ENCODE measurements at regions not wholly inside any gene's neighbourhood (a gene's known extent, or its start where the extent isn't known, plus 50 kb on each side); places are given as distances from the start of the nearest gene placed in this dataset.

- Histone ChIP-seq H3K4me1 (no peaks in the 10 kb centered on the region), H3K9me3 (replicated peaks in 1 of 11) (peaks cover 0 to 6% (median 0%) of the 10 kb centered on the region in 11 experiments; a peak in 2 of 22 replicates), H3K9ac (no peak overlapping the region), H3K27me3 (no peaks in the 10 kb centered on the region), H3K27ac (no peak overlapping the region), H3K4me3 (no peak overlapping the region), H4K20me1 (no peaks in the 10 kb centered on the region), H3K36me3 (no peaks in the 10 kb centered on the region), H3K4me2 (no peak overlapping the region)
- TF ChIP-seq Cebpa-rat (IDR thresholded peaks at IDR 0.05) = no peak
These were observed 1317.0 kb upstream of the ACO1 start for GRCh38 chr9:31067418-31067817.

GRCh38 chr9:31071606-31072286 lies 1312.7 kb upstream of the ACO1 start:
- no peaks in the 10 kb centered on the region for H3K27me3 ChIP-seq
- no peak overlapping the region for H3K9ac ChIP-seq
- no peaks in the 10 kb centered on the region for H3K4me1 ChIP-seq
- H3K4me2 ChIP-seq = no peak overlapping the region
- no peak overlapping the region for H3K27ac ChIP-seq
- TF ChIP-seq Cebpa-rat (IDR thresholded peaks at IDR 0.05) = no peak
- no peaks in the 10 kb centered on the region for H4K20me1 ChIP-seq
- H3K4me3 ChIP-seq = no peak overlapping the region
- peaks cover 0 to 6% (median 0%) of the 10 kb centered on the region in 11 experiments; a peak in 2 of 22 replicates for H3K9me3 ChIP-seq (replicated peaks in 1 of 11)
- no peaks in the 10 kb centered on the region for H3K36me3 ChIP-seq

DNA sequence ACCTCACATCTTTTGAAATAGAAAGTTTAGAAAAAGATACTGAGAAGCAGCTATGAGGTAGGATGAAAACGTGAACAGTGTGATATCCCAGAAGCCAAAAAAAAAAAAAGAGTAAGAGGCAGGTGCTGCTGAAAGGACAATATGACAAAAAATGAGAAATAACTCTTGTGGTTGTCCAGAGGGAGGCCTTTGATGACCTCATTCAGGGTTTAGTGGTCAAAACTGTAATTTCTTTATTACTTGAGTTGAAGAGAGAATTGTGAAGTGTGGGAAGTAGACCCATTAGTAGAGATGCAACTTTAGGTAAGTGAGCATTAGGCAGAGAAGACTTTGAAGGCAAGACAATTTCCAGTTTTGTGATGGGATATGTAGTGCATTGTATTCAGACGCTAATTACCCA lies 1306.3 kb upstream of the ACO1 start:
- no peaks in the 10 kb centered on the region for H3K27me3 ChIP-seq
- no peaks in the 10 kb centered on the region for H3K36me3 ChIP-seq
- H3K4me3 ChIP-seq = no peak overlapping the region
- no peak overlapping the region for H3K27ac ChIP-seq
- no peak overlapping the region for H3K4me2 ChIP-seq
- no peak for TF ChIP-seq Cebpa-rat (IDR thresholded peaks at IDR 0.05)
- no peak overlapping the region for H3K9ac ChIP-seq
- H4K20me1 ChIP-seq = no peaks in the 10 kb centered on the region
- H3K4me1 ChIP-seq = no peaks in the 10 kb centered on the region
- H3K9me3 ChIP-seq (replicated peaks in 1 of 11) = no peaks in the 10 kb centered on the region

DNA sequence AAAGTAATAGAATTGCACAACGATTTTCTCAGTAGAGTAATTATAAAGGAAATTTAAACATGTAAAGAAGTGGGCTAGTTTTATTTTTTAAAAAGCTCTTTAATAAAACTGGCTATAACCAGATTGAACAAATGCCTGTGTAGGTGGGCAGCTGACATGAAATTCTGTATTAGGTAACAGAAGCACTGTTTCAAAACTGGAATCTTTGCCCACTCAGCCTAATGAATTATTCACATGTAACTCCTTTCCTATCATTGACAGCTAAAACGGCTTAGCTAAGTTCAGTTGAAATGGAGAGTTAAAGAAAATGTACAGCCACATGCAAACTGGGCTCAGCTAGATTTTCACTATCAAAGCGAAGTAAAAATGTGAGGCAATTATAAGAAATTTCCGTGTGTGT lies 1300.1 kb upstream of the ACO1 start:
- Histone ChIP-seq H4K20me1 (no peaks in the 10 kb centered on the region), H3K4me2 (no peak overlapping the region)

GRCh38 chr9:31089549-31090221 lies 1294.8 kb upstream of the ACO1 start:
- TF ChIP-seq Cebpa-rat (IDR thresholded peaks at IDR 0.05) = no peak
- H4K20me1 ChIP-seq = no peaks in the 10 kb centered on the region
- no peaks in the 10 kb centered on the region for H3K36me3 ChIP-seq
- no peak overlapping the region for H3K4me3 ChIP-seq
- no peak overlapping the region for H3K27ac ChIP-seq
- no peak overlapping the region for H3K9ac ChIP-seq
- H3K4me2 ChIP-seq = 0 out of 22 replicates have a peak overlapping the region, but pooled peaks of 1 of the 11 experiments have one; percentile 9
- H3K27me3 ChIP-seq = no peaks in the 10 kb centered on the region
- H3K9me3 ChIP-seq (replicated peaks in 1 of 11) = no peaks in the 10 kb centered on the region
- peaks cover 0 to 5% (median 0%) of the 10 kb centered on the region in 10 experiments; a peak in 1 of 20 replicates for H3K4me1 ChIP-seq

More for the DNA sequence above, 1300.1 kb upstream of the ACO1 start:
- no peak overlapping the region for H3K9ac ChIP-seq
- TF ChIP-seq Cebpa-rat (IDR thresholded peaks at IDR 0.05) = no peak
- H3K9me3 ChIP-seq (replicated peaks in 1 of 11) = no peaks in the 10 kb centered on the region
- H3K27me3 ChIP-seq = no peaks in the 10 kb centered on the region
- no peak overlapping the region for H3K4me3 ChIP-seq
- H3K36me3 ChIP-seq = no peaks in the 10 kb centered on the region
- H3K4me1 ChIP-seq = no peaks in the 10 kb centered on the region
- H3K27ac ChIP-seq = no peak overlapping the region

DNA sequence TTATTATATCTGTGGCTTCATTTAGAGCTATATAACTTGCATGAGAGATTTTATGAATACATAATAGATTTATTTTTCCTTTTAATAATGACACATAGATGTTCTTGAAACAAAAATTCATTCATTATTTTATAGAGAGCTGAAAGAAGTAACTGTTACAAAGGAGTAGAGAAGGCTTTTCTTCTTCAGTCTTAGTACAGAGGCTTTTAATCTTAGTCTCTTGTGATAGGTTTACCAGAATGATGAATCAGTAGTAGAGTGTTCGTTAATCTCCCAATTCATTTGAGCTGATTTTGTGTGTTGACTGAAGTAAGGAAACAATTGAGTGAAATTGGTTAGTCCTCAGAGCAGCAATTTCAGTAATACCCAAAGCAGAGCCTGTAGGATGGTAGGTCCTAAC lies 1284.1 kb upstream of the ACO1 start:
- no peaks in the 10 kb centered on the region for H4K20me1 ChIP-seq
- no peak overlapping the region for H3K27ac ChIP-seq
- no peaks in the 10 kb centered on the region for H3K9me3 ChIP-seq (replicated peaks in 1 of 11)
- H3K4me1 ChIP-seq = peaks cover 0 to 17% (median 9%) of the 10 kb centered on the region in 10 experiments; a peak in 11 of 20 replicates
- no peak for TF ChIP-seq Cebpa-rat (IDR thresholded peaks at IDR 0.05)
- H3K36me3 ChIP-seq = no peaks in the 10 kb centered on the region
- H3K4me2 ChIP-seq = no peak overlapping the region
- H3K4me3 ChIP-seq = no peak overlapping the region
- H3K9ac ChIP-seq = no peak overlapping the region
- H3K27me3 ChIP-seq = no peaks in the 10 kb centered on the region

- H3K9ac ChIP-seq = no peak overlapping the region
- H3K27me3 ChIP-seq = no peaks in the 10 kb centered on the region
- no peak overlapping the region for H3K4me3 ChIP-seq
- H4K20me1 ChIP-seq = no peaks in the 10 kb centered on the region
- H3K36me3 ChIP-seq = no peaks in the 10 kb centered on the region
- peaks cover 0 to 17% (median 6%) of the 10 kb centered on the region in 10 experiments; a peak in 9 of 20 replicates for H3K4me1 ChIP-seq
- H3K27ac ChIP-seq = no peak overlapping the region
- no peaks in the 10 kb centered on the region for H3K9me3 ChIP-seq (replicated peaks in 1 of 11)
- peak overlapping the region in 3 of 11 experiments; percentile 18 to 33 (median 18); a peak in 4 of 22 replicates for H3K4me2 ChIP-seq
- TF ChIP-seq Cebpa-rat (IDR thresholded peaks at IDR 0.05) = no peak
These were observed 1280.6 kb upstream of the ACO1 start for GRCh38 chr9:31103836-31104235.

DNA sequence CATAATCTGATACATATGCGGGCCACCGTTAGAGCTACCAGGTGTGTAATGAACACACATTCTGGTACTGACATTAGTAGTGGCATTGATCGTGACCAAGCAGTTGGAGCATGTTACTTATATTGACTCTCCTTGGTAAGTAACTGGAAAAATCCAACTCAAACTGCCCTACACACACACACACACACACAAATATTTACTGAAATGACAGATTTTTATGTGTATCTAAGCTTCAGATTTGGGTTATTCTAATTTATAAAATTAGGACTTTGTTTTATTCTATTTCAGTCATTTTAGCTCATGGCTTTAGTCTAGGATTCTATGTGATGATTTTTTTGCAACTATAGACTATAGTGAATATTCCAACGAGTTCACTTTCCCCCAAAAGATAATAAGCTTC lies 1280.2 kb upstream of the ACO1 start:
- H3K27me3 ChIP-seq = no peaks in the 10 kb centered on the region
- H3K27ac ChIP-seq = no peak overlapping the region
- no peak overlapping the region for H3K9ac ChIP-seq
- no peak overlapping the region for H3K4me3 ChIP-seq
- H3K9me3 ChIP-seq (replicated peaks in 1 of 11) = no peaks in the 10 kb centered on the region
- TF ChIP-seq Cebpa-rat (IDR thresholded peaks at IDR 0.05) = no peak
- H4K20me1 ChIP-seq = no peaks in the 10 kb centered on the region
- H3K36me3 ChIP-seq = no peaks in the 10 kb centered on the region
- H3K4me1 ChIP-seq = peaks cover 0 to 17% (median 6%) of the 10 kb centered on the region in 10 experiments; a peak in 9 of 20 replicates
- H3K4me2 ChIP-seq = peak overlapping the region in 3 of 11 experiments; percentile 18 to 33 (median 18); a peak in 4 of 22 replicates

DNA sequence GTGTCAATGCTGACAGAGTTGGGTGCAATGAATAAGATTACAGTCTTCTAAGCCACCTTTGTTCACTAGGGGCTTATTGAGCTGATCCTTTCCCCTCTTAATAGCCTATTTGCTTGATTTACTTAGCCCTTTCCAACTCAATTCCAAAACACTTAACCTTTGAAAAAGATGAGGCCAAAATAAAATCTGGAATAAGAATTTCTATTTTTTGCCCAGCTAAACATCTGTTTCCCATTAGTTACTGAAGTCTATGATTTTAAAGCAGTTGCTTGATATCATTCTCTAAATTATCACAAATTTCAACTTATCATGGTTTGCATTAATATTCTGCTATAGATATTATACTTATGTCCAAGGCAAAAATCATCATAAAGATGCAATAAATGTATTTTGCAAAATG lies 1272.0 kb upstream of the ACO1 start:
- Histone ChIP-seq H3K36me3 (no peaks in the 10 kb centered on the region), H3K27me3 (no peaks in the 10 kb centered on the region), H4K20me1 (no peaks in the 10 kb centered on the region), H3K4me3 (no peak overlapping the region), H3K9ac (no peak overlapping the region), H3K4me1 (no peaks in the 10 kb centered on the region), H3K27ac (no peak overlapping the region), H3K4me2 (no peak overlapping the region), H3K9me3 (replicated peaks in 1 of 11) (no peaks in the 10 kb centered on the region)
- no peak for TF ChIP-seq Cebpa-rat (IDR thresholded peaks at IDR 0.05)

GRCh38 chr9:31114346-31114745 lies 1270.1 kb upstream of the ACO1 start:
- H3K9me3 ChIP-seq (replicated peaks in 1 of 11) = no peaks in the 10 kb centered on the region
- no peak for TF ChIP-seq Cebpa-rat (IDR thresholded peaks at IDR 0.05)
- H3K4me3 ChIP-seq = no peak overlapping the region
- no peaks in the 10 kb centered on the region for H4K20me1 ChIP-seq
- no peaks in the 10 kb centered on the region for H3K4me1 ChIP-seq
- no peak overlapping the region for H3K9ac ChIP-seq
- no peaks in the 10 kb centered on the region for H3K27me3 ChIP-seq
- no peak overlapping the region for H3K4me2 ChIP-seq
- H3K27ac ChIP-seq = no peak overlapping the region
- H3K36me3 ChIP-seq = no peaks in the 10 kb centered on the region
